GM12875 (cell line): ENCODE measurements at regions not wholly inside any gene's neighbourhood (a gene's known extent, or its start where the extent isn't known, plus 50 kb on each side); places are given as distances from the start of the nearest gene placed in this dataset.

Source experiments
- H3K4me3 ChIP-seq: one replicate; pipeline ENCODE4 v1.5.1; 2011; ENCODE audit warnings: low read depth, low read length, control low read depth
- TF ChIP-seq, protein P1 (sequence below): IDR thresholded peaks from 2 replicates; pipeline ENCODE4 v1.5.1; 2011; ENCODE audit warnings: low read depth, mild to moderate bottlenecking, control low read depth, inconsistent platforms, low read length, moderate library complexity, borderline replicate concordance; ENCODE audit not compliant: insufficient read depth

DNA sequence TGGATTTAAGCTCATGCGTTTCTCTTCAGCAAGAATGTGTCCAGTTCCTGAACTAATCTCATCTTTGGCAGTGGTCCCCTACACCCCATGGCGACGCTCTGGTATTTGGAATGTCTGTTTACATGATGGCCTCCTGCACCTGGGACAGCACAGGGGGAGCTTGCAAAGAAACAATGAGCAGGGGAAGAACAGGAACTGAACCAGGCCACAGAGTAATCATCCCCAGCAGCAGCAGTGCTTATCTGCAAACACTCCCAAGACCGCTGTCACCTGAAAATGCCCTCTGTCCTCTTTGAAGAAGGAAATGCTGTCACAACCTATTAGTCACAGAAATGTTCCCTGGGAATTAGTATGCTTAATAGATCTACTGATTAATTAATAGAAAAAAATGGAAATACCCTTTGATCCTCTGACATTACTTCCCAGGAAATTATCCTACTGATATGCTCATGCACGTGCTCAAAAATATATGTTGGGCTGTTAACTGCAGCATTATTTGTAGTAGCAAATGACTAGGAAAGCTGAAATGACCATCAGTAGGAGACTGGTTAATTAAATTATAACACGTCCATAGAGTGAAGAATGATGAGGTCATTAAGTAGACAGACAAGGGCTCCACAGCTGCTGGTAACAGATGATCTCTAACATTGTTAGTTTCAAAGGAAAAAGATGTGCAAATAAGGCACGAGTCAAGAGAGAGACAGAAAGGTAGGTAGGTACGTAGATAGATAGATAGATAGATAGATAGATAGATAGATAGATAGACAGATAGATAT lies 279.3 kb upstream of the FLRT2 start:
- TF ChIP-seq, protein P1, sequence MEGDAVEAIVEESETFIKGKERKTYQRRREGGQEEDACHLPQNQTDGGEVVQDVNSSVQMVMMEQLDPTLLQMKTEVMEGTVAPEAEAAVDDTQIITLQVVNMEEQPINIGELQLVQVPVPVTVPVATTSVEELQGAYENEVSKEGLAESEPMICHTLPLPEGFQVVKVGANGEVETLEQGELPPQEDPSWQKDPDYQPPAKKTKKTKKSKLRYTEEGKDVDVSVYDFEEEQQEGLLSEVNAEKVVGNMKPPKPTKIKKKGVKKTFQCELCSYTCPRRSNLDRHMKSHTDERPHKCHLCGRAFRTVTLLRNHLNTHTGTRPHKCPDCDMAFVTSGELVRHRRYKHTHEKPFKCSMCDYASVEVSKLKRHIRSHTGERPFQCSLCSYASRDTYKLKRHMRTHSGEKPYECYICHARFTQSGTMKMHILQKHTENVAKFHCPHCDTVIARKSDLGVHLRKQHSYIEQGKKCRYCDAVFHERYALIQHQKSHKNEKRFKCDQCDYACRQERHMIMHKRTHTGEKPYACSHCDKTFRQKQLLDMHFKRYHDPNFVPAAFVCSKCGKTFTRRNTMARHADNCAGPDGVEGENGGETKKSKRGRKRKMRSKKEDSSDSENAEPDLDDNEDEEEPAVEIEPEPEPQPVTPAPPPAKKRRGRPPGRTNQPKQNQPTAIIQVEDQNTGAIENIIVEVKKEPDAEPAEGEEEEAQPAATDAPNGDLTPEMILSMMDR = no peak
- no peak overlapping the region for H3K4me3 ChIP-seq

DNA sequence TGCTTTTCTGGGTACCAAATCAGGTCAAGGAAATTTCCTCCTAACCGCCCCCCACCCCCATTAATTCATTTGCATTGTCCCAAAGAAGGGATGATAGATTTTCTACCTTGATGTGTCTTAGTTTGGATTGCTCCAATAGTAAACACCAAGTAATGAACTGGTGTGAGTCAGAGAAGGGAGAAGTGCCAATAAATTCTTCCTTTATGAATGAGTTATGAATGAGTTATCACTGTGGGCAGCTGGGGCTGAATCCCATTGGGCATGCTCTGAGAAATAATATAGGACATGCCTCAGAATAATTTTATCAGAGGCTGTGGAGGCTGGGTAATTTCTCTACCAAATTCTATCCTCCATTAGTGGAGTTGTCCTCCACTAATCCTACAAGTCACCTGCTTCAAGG lies 277.9 kb upstream of the FLRT2 start:
- TF ChIP-seq, protein P1 = no peak
- no peak overlapping the region for H3K4me3 ChIP-seq

DNA sequence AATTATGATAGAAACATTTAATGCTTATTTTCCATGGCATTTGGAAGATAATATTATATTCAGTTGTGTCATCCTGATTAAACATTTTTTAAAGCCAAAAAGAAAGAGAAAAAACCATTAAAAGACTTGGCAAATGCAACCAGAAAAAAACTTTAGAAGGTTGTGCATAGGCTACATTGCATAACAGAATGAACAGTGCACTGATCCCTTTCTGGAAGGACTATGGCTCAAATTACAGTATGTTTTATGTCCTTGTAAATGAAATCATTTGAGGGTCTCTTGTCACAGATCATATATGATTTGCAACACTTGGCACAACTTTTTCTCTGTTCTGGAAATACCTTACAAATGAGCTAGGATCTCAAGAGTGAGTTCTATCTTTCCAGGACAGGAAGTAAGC lies 275.2 kb upstream of the FLRT2 start:
- TF ChIP-seq, protein P1 = no peak
- H3K4me3 ChIP-seq = no peak overlapping the region

DNA sequence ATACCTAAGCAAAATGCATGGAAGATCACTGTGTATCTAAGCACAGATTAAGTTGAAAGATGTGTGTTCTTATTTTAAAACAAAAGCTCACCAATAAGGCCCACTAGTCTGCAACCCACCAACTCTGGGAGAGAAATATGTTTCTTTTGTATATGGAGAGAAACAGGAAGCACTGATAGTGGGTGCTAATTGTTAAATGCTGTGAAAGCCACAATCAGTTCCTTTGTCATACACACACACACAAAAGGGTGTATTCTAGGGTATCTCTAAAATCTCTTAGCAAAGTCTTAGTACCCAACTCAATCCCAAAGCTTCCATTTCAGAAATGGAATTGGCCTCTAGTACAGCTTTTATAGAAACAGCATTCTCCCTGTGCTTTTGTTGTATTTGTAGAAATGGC lies 272.7 kb upstream of the FLRT2 start:
- no peak overlapping the region for H3K4me3 ChIP-seq
- TF ChIP-seq, protein P1 = no peak

DNA sequence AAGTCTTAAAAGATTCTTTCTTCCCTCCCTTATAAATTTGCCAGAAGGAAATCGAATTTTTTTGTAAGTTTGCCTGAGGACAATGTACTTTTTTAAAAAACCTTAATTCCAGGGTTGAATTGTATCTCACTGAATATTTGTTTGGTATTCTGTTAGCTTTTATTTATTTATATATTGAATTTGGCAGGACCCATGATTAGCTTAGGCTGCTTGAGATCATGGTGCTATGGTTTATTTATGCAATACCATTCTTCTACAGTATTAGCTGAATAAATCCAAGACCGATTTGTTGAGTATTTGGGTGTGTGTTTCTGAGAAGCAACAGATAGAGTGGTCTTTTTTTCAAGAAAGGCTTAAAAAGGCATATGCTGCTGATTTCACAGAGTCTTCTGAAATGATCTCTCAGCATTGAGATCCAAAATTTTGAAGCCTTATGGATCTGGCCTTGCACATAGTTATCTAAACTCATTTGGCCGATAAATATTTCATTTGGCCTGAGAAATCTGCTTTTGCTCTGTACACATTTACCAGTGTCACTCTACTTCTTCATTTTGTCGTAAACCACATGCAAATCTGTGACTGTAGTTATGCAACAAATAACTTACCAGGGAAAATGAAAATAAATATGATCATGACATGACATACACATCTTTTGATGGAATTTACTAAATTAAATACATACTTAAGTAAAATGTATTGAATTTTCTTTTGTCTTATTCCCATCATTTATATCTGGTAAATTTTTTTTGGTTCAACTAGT lies 265.8 kb upstream of the FLRT2 start:
- TF ChIP-seq, protein P1 = no peak
- no peak overlapping the region for H3K4me3 ChIP-seq

DNA sequence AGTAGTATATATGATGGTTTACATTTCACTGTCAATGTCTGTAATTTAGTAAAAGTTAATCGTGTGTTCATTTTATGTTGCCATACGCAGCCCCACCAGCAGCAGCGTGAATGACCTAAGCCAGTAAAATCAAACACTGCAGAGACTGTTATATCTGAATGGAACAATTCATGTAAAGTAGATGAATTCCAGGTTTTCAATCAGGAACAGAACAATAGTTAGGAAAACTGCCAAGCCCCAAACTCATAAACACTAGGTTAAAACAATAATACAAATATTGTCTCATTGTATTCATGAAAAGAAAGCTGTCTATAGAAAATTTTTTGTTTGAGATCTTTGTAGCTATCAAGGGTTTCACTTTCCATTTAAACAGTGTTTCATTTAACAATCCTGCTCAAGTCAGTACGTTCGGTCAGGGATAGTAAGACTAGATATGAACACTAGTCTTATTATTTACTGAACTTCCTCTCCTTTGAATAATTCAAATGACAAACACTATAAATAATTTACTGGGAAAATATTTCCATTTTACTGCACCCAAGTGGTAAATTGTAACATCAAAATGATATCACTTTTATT lies 256.8 kb upstream of the FLRT2 start:
- TF ChIP-seq, protein P1 = no peak

More for the DNA sequence above, 256.8 kb upstream of the FLRT2 start:
- H3K4me3 ChIP-seq = no peak overlapping the region
